ENCODE measurements at regions not wholly inside any gene's neighbourhood (a gene's known extent, or its start where the extent isn't known, plus 50 kb on each side); places are given as distances from the start of the nearest gene placed in this dataset.

- H3K4me2 ChIP-seq, result no peak overlapping the region
- no peaks in the 10 kb centered on the region for H3K79me2 ChIP-seq (ENCODE audit: low read depth)
These were observed 262.6 kb upstream of the DDX18 start for GRCh38 chr2:117551858-117552257.

GRCh38 chr2:117553448-117553847 lies 261.0 kb upstream of the DDX18 start:
- Histone ChIP-seq H2AFZ (replicated peaks) (no peak overlapping the region), H3K27ac (no peak overlapping the region), H3K4me1 (peaks cover 7% of the 10 kb centered on the region), H3K9ac (no peak overlapping the region), H3F3A (ENCODE audit: low read depth) (peaks cover 3% of the 10 kb centered on the region), H3K36me3 (no peaks in the 10 kb centered on the region), H3K27me3 (no peaks in the 10 kb centered on the region), H3K9me3 (ENCODE audit: low read depth) (no peaks in the 10 kb centered on the region), H3K4me3 (no peak overlapping the region), H3K79me2 (ENCODE audit: low read depth) (no peaks in the 10 kb centered on the region), H4K20me1 (ENCODE audit: low read depth) (no peaks in the 10 kb centered on the region), H3K4me2 (no peak overlapping the region)
- no peaks in the 10 kb centered on the region for H3K9me3 Mint-ChIP-seq
- no peak overlapping the region for H3K4me3 Mint-ChIP-seq
- H3K36me3 Mint-ChIP-seq, result peaks cover 2% of the 10 kb centered on the region
- H3K27me3 Mint-ChIP-seq (ENCODE audit: insufficient read depth, low read depth), result peaks cover 2% of the 10 kb centered on the region
- H3K4me1 Mint-ChIP-seq, result peaks cover 8% of the 10 kb centered on the region
- TF ChIP-seq CTCF (IDR thresholded peaks at IDR 0.05) (no peak), EZH2phosphoT487 (IDR thresholded peaks at IDR 0.05) (peak; percentile 25)
- no peak overlapping the region for H3K27ac Mint-ChIP-seq
- DNase-seq (ENCODE audit: low spot score), result no peak

More at GRCh38 chr2:117551858-117552257, 262.6 kb upstream of the DDX18 start:
- H3K36me3 Mint-ChIP-seq, result peaks cover 2% of the 10 kb centered on the region
- Histone ChIP-seq H3F3A (ENCODE audit: low read depth) (peaks cover 3% of the 10 kb centered on the region), H3K27ac (no peak overlapping the region), H3K27me3 (no peaks in the 10 kb centered on the region), H3K36me3 (no peaks in the 10 kb centered on the region), H3K4me3 (no peak overlapping the region), H3K9ac (no peak overlapping the region), H2AFZ (replicated peaks) (no peak overlapping the region), H3K4me1 (peaks cover 7% of the 10 kb centered on the region), H4K20me1 (ENCODE audit: low read depth) (no peaks in the 10 kb centered on the region), H3K9me3 (ENCODE audit: low read depth) (no peaks in the 10 kb centered on the region)
- H3K27ac Mint-ChIP-seq, result no peak overlapping the region
- DNase-seq (ENCODE audit: low spot score), result no peak
- H3K4me3 Mint-ChIP-seq, result no peak overlapping the region
- H3K27me3 Mint-ChIP-seq (ENCODE audit: insufficient read depth, low read depth), result peaks cover 2% of the 10 kb centered on the region
- peaks cover 8% of the 10 kb centered on the region for H3K4me1 Mint-ChIP-seq
- TF ChIP-seq CTCF (IDR thresholded peaks at IDR 0.05) (no peak), EZH2 (IDR thresholded peaks at IDR 0.05) (no peak), EZH2phosphoT487 (IDR thresholded peaks at IDR 0.05) (no peak)
- H3K9me3 Mint-ChIP-seq, result no peaks in the 10 kb centered on the region

GRCh38 chr2:117555965-117556364 lies 258.5 kb upstream of the DDX18 start:
- Mint-ChIP-seq H3K9me3 (no peaks in the 10 kb centered on the region), H3K4me1 (peaks cover 8% of the 10 kb centered on the region), H3K4me3 (no peak overlapping the region), H3K36me3 (peaks cover 2% of the 10 kb centered on the region), H3K27me3 (ENCODE audit: insufficient read depth, low read depth) (peaks cover 2% of the 10 kb centered on the region), H3K27ac (no peak overlapping the region)
- Histone ChIP-seq H3K27ac (no peak overlapping the region), H3F3A (ENCODE audit: low read depth) (peaks cover 3% of the 10 kb centered on the region), H3K79me2 (ENCODE audit: low read depth) (no peaks in the 10 kb centered on the region), H3K9me3 (ENCODE audit: low read depth) (no peaks in the 10 kb centered on the region), H3K9ac (no peak overlapping the region), H3K4me2 (no peak overlapping the region), H3K36me3 (no peaks in the 10 kb centered on the region), H3K27me3 (no peaks in the 10 kb centered on the region), H3K4me3 (no peak overlapping the region), H4K20me1 (ENCODE audit: low read depth) (no peaks in the 10 kb centered on the region), H3K4me1 (peaks cover 7% of the 10 kb centered on the region), H2AFZ (replicated peaks) (no peak overlapping the region)
- TF ChIP-seq EZH2 (IDR thresholded peaks at IDR 0.05) (no peak), CTCF (IDR thresholded peaks at IDR 0.05) (no peak), EZH2phosphoT487 (IDR thresholded peaks at IDR 0.05) (no peak)
- no peak for DNase-seq (ENCODE audit: low spot score)

Measured in neural progenitor cell (in vitro differentiated cells).